ENCODE measurements at regions not wholly inside any gene's neighbourhood (a gene's known extent, or its start where the extent isn't known, plus 50 kb on each side); places are given as distances from the start of the nearest gene placed in this dataset.

DNA sequence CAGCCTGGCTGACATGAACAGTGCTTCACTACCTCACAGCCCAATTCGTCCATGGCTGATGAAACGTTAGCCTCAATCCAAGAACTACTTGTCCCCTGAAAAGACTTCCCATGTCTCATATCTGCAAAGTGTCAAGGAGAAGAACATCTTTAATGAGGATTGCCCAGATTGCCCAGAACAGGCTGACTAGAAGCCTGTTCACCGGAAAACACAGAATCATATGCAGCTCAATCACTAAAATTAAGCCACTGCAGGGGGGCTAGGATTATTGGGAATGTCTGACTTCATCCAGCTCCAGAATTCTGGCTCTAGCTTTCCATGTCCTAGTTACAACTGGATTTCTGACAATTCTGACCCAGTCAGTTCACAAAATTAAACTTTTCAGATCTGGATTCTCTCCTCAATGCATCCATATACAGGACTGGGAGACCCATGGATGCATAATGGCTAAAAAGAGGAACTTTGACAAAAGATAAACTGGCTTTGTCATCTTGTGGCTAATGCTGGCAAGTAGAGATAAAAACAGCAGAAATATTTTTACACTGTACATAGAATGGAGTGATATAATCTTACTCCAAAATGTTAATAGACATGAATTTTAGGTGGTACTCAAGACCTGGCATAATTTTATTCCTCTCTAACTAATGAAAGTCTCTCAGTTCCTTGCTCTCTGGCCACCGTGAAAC, 467.0 kb upstream of the POT1 start:
- Histone ChIP-seq H3K27me3 (ENCODE audit: control insufficient read depth, extremely low read depth, insufficient read depth, low read length) (no peaks in the 10 kb centered on the region), H3K4me3 (ENCODE audit: control insufficient read depth in 2 of 3, extremely low read depth in 1 of 3, insufficient read depth in 2 of 3, low read depth in 1 of 3, low read length in 3 of 3) (no peak overlapping the region), H4K20me1 (ENCODE audit: control insufficient read depth, extremely low read depth, insufficient read depth, low read length) (no peaks in the 10 kb centered on the region), H3K9ac (ENCODE audit: control insufficient read depth, extremely low read depth, insufficient read depth, low read length) (no peak overlapping the region), H3K79me2 (ENCODE audit: control insufficient read depth, insufficient read depth, low read length) (no peaks in the 10 kb centered on the region), H3K27ac (ENCODE audit: control insufficient read depth, insufficient read depth, low read length) (no peak overlapping the region), H2AFZ (ENCODE audit: control insufficient read depth, low read length) (no peak overlapping the region), H3K9me1 (ENCODE audit: control insufficient read depth, extremely low read depth, insufficient read depth, low read length) (no peaks in the 10 kb centered on the region), H3K36me3 (ENCODE audit: control insufficient read depth in 2 of 2, extremely low read depth in 1 of 2, insufficient read depth in 2 of 2, low read length in 2 of 2) (no peaks in the 10 kb centered on the region), H3K9me3 (ENCODE audit: control insufficient read depth, low read depth, low read length) (no peaks in the 10 kb centered on the region), H3K4me2 (ENCODE audit: control insufficient read depth, extremely low read depth, insufficient read depth, low read depth, low read length) (no peak overlapping the region), H3K4me1 (ENCODE audit: control insufficient read depth, extremely low read depth, insufficient read depth, low read length) (no peaks in the 10 kb centered on the region)
- TF ChIP-seq, protein P1, sequence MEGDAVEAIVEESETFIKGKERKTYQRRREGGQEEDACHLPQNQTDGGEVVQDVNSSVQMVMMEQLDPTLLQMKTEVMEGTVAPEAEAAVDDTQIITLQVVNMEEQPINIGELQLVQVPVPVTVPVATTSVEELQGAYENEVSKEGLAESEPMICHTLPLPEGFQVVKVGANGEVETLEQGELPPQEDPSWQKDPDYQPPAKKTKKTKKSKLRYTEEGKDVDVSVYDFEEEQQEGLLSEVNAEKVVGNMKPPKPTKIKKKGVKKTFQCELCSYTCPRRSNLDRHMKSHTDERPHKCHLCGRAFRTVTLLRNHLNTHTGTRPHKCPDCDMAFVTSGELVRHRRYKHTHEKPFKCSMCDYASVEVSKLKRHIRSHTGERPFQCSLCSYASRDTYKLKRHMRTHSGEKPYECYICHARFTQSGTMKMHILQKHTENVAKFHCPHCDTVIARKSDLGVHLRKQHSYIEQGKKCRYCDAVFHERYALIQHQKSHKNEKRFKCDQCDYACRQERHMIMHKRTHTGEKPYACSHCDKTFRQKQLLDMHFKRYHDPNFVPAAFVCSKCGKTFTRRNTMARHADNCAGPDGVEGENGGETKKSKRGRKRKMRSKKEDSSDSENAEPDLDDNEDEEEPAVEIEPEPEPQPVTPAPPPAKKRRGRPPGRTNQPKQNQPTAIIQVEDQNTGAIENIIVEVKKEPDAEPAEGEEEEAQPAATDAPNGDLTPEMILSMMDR (optimal IDR thresholded peaks at IDR 0.05 in 1 of 3, IDR thresholded peaks at IDR 0.05 in 1 of 3, conservative IDR thresholded peaks at IDR 0.05 in 1 of 3; ENCODE audit: extremely low read depth in 1 of 3, insufficient read depth in 2 of 3, low read length in 3 of 3) = no peak
- TF ChIP-seq EZH2 (IDR thresholded peaks at IDR 0.05; ENCODE audit: low read length) = no peak
- dilution Hi-C loops (cut with MboI; ENCODE audit: extremely low pct_ligation_motif_present, low sequenced_read_pairs) = no loop called here
- no peak for DNase-seq (ENCODE audit: low read depth, low spot score)
- no peak for FAIRE-seq

DNA sequence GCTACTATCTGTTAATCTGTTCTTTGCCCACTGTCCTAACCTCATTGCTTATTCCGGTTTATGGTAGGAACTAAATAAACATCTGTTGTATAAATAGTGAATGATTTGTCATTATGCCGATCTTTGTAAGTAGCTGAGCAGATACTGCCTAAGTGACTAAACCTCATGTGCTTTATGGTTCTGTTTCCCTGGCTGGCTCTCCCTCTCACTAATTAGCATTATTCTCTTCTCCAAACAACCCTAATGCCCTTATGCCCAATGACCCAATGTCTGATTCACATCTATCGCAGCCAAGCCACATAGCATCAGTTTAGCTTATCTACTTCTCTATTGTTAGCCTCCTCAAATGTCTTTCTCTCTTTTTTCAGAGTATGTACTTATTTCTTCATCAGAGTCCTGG, 462.3 kb upstream of the POT1 start:
- Histone ChIP-seq H3K4me2 (ENCODE audit: control insufficient read depth, extremely low read depth, insufficient read depth, low read depth, low read length) (no peak overlapping the region), H3K27me3 (ENCODE audit: control insufficient read depth, extremely low read depth, insufficient read depth, low read length) (no peaks in the 10 kb centered on the region), H3K9ac (ENCODE audit: control insufficient read depth, extremely low read depth, insufficient read depth, low read length) (no peak overlapping the region), H3K79me2 (ENCODE audit: control insufficient read depth, insufficient read depth, low read length) (no peaks in the 10 kb centered on the region), H3K27ac (ENCODE audit: control insufficient read depth, insufficient read depth, low read length) (no peak overlapping the region), H3K9me3 (ENCODE audit: control insufficient read depth, low read depth, low read length) (no peaks in the 10 kb centered on the region), H2AFZ (ENCODE audit: control insufficient read depth, low read length) (no peak overlapping the region), H3K4me1 (ENCODE audit: control insufficient read depth, extremely low read depth, insufficient read depth, low read length) (no peaks in the 10 kb centered on the region), H3K36me3 (ENCODE audit: control insufficient read depth in 2 of 2, extremely low read depth in 1 of 2, insufficient read depth in 2 of 2, low read length in 2 of 2) (no peaks in the 10 kb centered on the region), H3K4me3 (ENCODE audit: control insufficient read depth in 2 of 3, extremely low read depth in 1 of 3, insufficient read depth in 2 of 3, low read depth in 1 of 3, low read length in 3 of 3) (no peak overlapping the region), H3K9me1 (ENCODE audit: control insufficient read depth, extremely low read depth, insufficient read depth, low read length) (no peaks in the 10 kb centered on the region), H4K20me1 (ENCODE audit: control insufficient read depth, extremely low read depth, insufficient read depth, low read length) (no peaks in the 10 kb centered on the region)
- TF ChIP-seq EZH2 (IDR thresholded peaks at IDR 0.05; ENCODE audit: low read length) = no peak
- TF ChIP-seq, protein P1 (optimal IDR thresholded peaks at IDR 0.05 in 1 of 3, IDR thresholded peaks at IDR 0.05 in 1 of 3, conservative IDR thresholded peaks at IDR 0.05 in 1 of 3; ENCODE audit: extremely low read depth in 1 of 3, insufficient read depth in 2 of 3, low read length in 3 of 3) = no peak
- DNase-seq (ENCODE audit: low read depth, low spot score) = no peak
- FAIRE-seq = no peak
- dilution Hi-C loops (cut with MboI; ENCODE audit: extremely low pct_ligation_motif_present, low sequenced_read_pairs) = no loop called here

Measured in keratinocyte (primary cell).